GM23338 (cell line): ENCODE measurements at regions not wholly inside any gene's neighbourhood (a gene's known extent, or its start where the extent isn't known, plus 50 kb on each side); places are given as distances from the start of the nearest gene placed in this dataset.

Source experiments
- ATAC-seq: fragments of 200-7000 bp; cut with Tn5 transposase; 3 replicates; pipeline ENCODE4 v1.9.1; 2020
- DNase-seq: peaks from one replicate; pipeline ENCODE4 v3.0.0-alpha.2; 2015; ENCODE audit warnings: low spot score
- H2AFZ ChIP-seq: fragments of 200-600 bp; sonication (generic); 2 replicates; pipeline ENCODE4 v1.8.0; 2016; ENCODE audit warnings: antibody characterized with exemption, mild to moderate bottlenecking, moderate library complexity
- H3F3A ChIP-seq: fragments of 200-600 bp; sonication (generic); replicated peaks from 2 replicates; pipeline ENCODE4 v1.8.0; 2017; ENCODE audit warnings: antibody characterized with exemption, mixed run types, low read depth
- H3K27ac ChIP-seq: fragments of 200-600 bp; sonication (generic); 2 replicates; pipeline ENCODE4 v1.6.1; 2016; ENCODE audit warnings: low read depth
- H3K27me3 ChIP-seq: fragments of 200-600 bp; sonication (generic); 2 replicates; pipeline ENCODE4 v1.8.0; 2016; ENCODE audit warnings: mild to moderate bottlenecking, mixed run types, moderate library complexity; ENCODE audit not compliant: insufficient read depth
- H3K36me3 ChIP-seq: fragments of 200-600 bp; sonication (generic); 2 replicates; pipeline ENCODE4 v1.8.0; 2016; ENCODE audit warnings: mild to moderate bottlenecking; ENCODE audit not compliant: insufficient read depth
- H3K4me1 ChIP-seq: fragments of 200-600 bp; sonication (generic); 2 replicates; pipeline ENCODE4 v1.8.0; 2016; ENCODE audit warnings: mild to moderate bottlenecking, moderate library complexity; ENCODE audit not compliant: insufficient read depth
- H3K4me2 ChIP-seq: fragments of 200-600 bp; sonication (generic); 2 replicates; pipeline ENCODE4 v1.7.1; 2017; ENCODE audit warnings: mixed run types
- H3K4me3 ChIP-seq: fragments of 200-600 bp; sonication (generic); 2 replicates; pipeline ENCODE4 v1.6.1; 2016; ENCODE audit warnings: mixed run types
- H3K79me2 ChIP-seq: fragments of 200-600 bp; sonication (generic); replicated peaks from 2 replicates; pipeline ENCODE4 v1.8.0; 2017; ENCODE audit warnings: mild to moderate bottlenecking; ENCODE audit not compliant: insufficient read depth
- H3K9me2 ChIP-seq: fragments of 200-600 bp; sonication (generic); 2 replicates; pipeline ENCODE4 v1.8.0; 2017; ENCODE audit not compliant: insufficient read depth
- H4K20me1 ChIP-seq: fragments of 200-600 bp; sonication (generic); replicated peaks from 2 replicates; pipeline ENCODE4 v1.8.0; 2017; ENCODE audit warnings: mild to moderate bottlenecking; ENCODE audit not compliant: insufficient read depth
- H3K27ac Mint-ChIP-seq: 2 replicates; pipeline ENCODE4 v1.8.0; 2020; ENCODE audit warnings: inconsistent platforms, mild to moderate bottlenecking, moderate library complexity, mixed read lengths
- H3K27me3 Mint-ChIP-seq: 3 replicates; pipeline ENCODE4 v1.8.0; 2022; ENCODE audit warnings: low read depth, mild to moderate bottlenecking, moderate library complexity, mixed read lengths, inconsistent platforms; ENCODE audit not compliant: insufficient read depth, poor library complexity
- H3K36me3 Mint-ChIP-seq: 3 replicates; pipeline ENCODE4 v1.8.0; 2021; ENCODE audit warnings: low read depth, mild to moderate bottlenecking, inconsistent platforms, moderate library complexity, mixed read lengths
- H3K4me1 Mint-ChIP-seq: 3 replicates; pipeline ENCODE4 v1.8.0; 2020; ENCODE audit warnings: mild to moderate bottlenecking, inconsistent platforms, mixed read lengths
- H3K4me3 Mint-ChIP-seq: 3 replicates; pipeline ENCODE4 v1.8.0; 2021; ENCODE audit warnings: moderate library complexity, mild to moderate bottlenecking, inconsistent platforms, mixed read lengths
- H3K9me3 Mint-ChIP-seq: 3 replicates; pipeline ENCODE4 v1.8.0; 2020; ENCODE audit warnings: moderate library complexity, mild to moderate bottlenecking, inconsistent platforms, mixed read lengths
- CREB1 ChIP-seq: fragments of 250-450 bp; sonication (Bioruptor Pico); IDR thresholded peaks from 2 replicates; pipeline ENCODE4 v1.5.0; 2020; ENCODE audit warnings: low read depth, mild to moderate bottlenecking, moderate library complexity
- CTCF ChIP-seq, 2 experiments: fragments of 200-600 bp in 1 of 2; sonication (generic) in 1 of 2; conservative IDR thresholded peaks; 2 replicates each; pipeline versions ENCODE4 v1.5.1 to v1.6.1; 2016 to 2017; ENCODE audit warnings: antibody characterized with exemption in 2 of 2, low read depth in 2 of 2, mild to moderate bottlenecking in 2 of 2, moderate library complexity in 1 of 2
- ETS1 ChIP-seq: IDR thresholded peaks from 2 replicates; pipeline ENCODE4 v1.6.1; 2016; ENCODE audit warnings: antibody characterized with exemption
- EZH2 ChIP-seq: fragments of 200-600 bp; sonication (generic); IDR thresholded peaks from one replicate; pipeline ENCODE4 v1.8.0; 2017; ENCODE audit warnings: antibody characterized with exemption, mild to moderate bottlenecking, low read depth; ENCODE audit not compliant: unreplicated experiment
- EZH2phosphoT487 ChIP-seq: fragments of 200-600 bp; sonication (generic); IDR thresholded peaks from one replicate; pipeline ENCODE4 v1.8.1; 2018; ENCODE audit warnings: antibody characterized with exemption; ENCODE audit not compliant: unreplicated experiment
- JUNB ChIP-seq: IDR thresholded peaks from one replicate; pipeline ENCODE4 v1.6.1; 2016; ENCODE audit warnings: antibody characterized with exemption; ENCODE audit not compliant: unreplicated experiment
- NANOG ChIP-seq: IDR thresholded peaks from 2 replicates; pipeline ENCODE4 v1.6.1; 2016; ENCODE audit warnings: antibody characterized with exemption, borderline replicate concordance
- POLR2AphosphoS5 ChIP-seq: IDR thresholded peaks from 2 replicates; pipeline ENCODE4 v1.6.1; 2016; ENCODE audit warnings: antibody characterized with exemption, low read depth
- ZNF114 ChIP-seq: fragments of 250-450 bp; sonication (Bioruptor Pico); IDR thresholded peaks from 2 replicates; pipeline ENCODE4 v1.5.0; 2020; ENCODE audit warnings: mild to moderate bottlenecking, moderate library complexity
- ZNF331 ChIP-seq: fragments of 250-450 bp; sonication (Bioruptor Pico); IDR thresholded peaks from 2 replicates; pipeline ENCODE4 v1.5.0; 2020; ENCODE audit warnings: low read depth, mild to moderate bottlenecking, moderate library complexity
- ZNF462 ChIP-seq: fragments of 250-450 bp; sonication (Bioruptor Pico); IDR thresholded peaks from 2 replicates; pipeline ENCODE4 v1.5.0; 2020; ENCODE audit warnings: mild to moderate bottlenecking, moderate library complexity
- TF ChIP-seq, protein P1 (sequence below): IDR thresholded peaks from one replicate; pipeline ENCODE4 v1.6.1; 2018; ENCODE audit warnings: antibody characterized with exemption; ENCODE audit not compliant: unreplicated experiment

DNA sequence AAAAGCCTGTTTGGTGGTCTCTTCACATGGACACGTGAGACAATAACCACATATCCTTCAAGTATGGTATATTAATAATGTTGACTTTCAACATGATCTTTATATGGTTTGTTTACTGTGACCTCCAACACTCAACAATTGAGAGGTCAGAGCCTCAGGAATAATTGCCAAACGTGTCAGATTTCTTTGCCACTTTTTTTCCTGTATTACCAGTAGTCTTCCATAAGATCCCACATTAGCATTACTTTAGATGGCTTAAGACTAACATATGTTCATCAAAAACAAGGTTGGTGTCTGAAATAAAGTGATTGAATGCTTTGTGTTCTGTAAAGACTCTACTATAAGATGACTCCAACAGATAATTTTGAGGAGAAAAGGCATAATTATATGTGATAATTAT, 118.7 kb upstream of the F3 start:
- no peak overlapping the region for H2AFZ ChIP-seq
- no peaks in the 10 kb centered on the region for H3K36me3 ChIP-seq
- H3K27ac ChIP-seq: peak overlapping the region; percentile 97
- H3K9me2 ChIP-seq: peaks cover 2% of the 10 kb centered on the region
- peaks cover 8% of the 10 kb centered on the region; the same call in 2 of the 3 replicates for H3K9me3 Mint-ChIP-seq
- peak overlapping the region; percentile 0; the same call in 1 of the 2 replicates for H3K4me3 ChIP-seq
- TF ChIP-seq JUNB (no peak), CTCF (conservative IDR thresholded peaks at IDR 0.05; ENCODE audit: low read depth in 2 of 2) (no peak), NANOG (no peak), POLR2AphosphoS5 (no peak), ZNF114 (CRISPR knock-in tag) (no peak), ZNF462 (no peak), CREB1 (CRISPR knock-in tag) (no peak), ZNF331 (no peak), EZH2phosphoT487 (no peak), ETS1 (no peak), EZH2 (no peak)
- TF ChIP-seq, protein P1, sequence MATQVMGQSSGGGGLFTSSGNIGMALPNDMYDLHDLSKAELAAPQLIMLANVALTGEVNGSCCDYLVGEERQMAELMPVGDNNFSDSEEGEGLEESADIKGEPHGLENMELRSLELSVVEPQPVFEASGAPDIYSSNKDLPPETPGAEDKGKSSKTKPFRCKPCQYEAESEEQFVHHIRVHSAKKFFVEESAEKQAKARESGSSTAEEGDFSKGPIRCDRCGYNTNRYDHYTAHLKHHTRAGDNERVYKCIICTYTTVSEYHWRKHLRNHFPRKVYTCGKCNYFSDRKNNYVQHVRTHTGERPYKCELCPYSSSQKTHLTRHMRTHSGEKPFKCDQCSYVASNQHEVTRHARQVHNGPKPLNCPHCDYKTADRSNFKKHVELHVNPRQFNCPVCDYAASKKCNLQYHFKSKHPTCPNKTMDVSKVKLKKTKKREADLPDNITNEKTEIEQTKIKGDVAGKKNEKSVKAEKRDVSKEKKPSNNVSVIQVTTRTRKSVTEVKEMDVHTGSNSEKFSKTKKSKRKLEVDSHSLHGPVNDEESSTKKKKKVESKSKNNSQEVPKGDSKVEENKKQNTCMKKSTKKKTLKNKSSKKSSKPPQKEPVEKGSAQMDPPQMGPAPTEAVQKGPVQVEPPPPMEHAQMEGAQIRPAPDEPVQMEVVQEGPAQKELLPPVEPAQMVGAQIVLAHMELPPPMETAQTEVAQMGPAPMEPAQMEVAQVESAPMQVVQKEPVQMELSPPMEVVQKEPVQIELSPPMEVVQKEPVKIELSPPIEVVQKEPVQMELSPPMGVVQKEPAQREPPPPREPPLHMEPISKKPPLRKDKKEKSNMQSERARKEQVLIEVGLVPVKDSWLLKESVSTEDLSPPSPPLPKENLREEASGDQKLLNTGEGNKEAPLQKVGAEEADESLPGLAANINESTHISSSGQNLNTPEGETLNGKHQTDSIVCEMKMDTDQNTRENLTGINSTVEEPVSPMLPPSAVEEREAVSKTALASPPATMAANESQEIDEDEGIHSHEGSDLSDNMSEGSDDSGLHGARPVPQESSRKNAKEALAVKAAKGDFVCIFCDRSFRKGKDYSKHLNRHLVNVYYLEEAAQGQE: no peak
- DNase-seq (no peak), ATAC-seq (no peak)
- H3K27me3 Mint-ChIP-seq: peaks cover 9% of the 10 kb centered on the region
- H3K4me3 Mint-ChIP-seq: no peak overlapping the region
- H3K4me1 ChIP-seq: peaks cover 43% of the 10 kb centered on the region
- H3K36me3 Mint-ChIP-seq: peaks cover 16% of the 10 kb centered on the region
- H4K20me1 ChIP-seq: no peaks in the 10 kb centered on the region
- H3K27ac Mint-ChIP-seq: peak overlapping the region; percentile 97
- no peaks in the 10 kb centered on the region for H3K27me3 ChIP-seq
- H3K4me1 Mint-ChIP-seq: peaks cover 61% of the 10 kb centered on the region
- 0 out of 2 replicates have a peak, but pooled peaks cover 4% of the 10 kb centered on the region for H3F3A ChIP-seq
- peak overlapping the region; percentile 53 for H3K4me2 ChIP-seq
- H3K79me2 ChIP-seq: no peaks in the 10 kb centered on the region
